ENCODE measurements at regions not wholly inside any gene's neighbourhood (a gene's known extent, or its start where the extent isn't known, plus 50 kb on each side); places are given as distances from the start of the nearest gene placed in this dataset.

- no peak overlapping the region for H3K4me3 ChIP-seq (ENCODE audit: low read depth, low read length)
- TF ChIP-seq MYC (IDR thresholded peaks at IDR 0.05; ENCODE audit: low read depth, low read length) (no peak), CTCF (IDR thresholded peaks at IDR 0.05; ENCODE audit: low read depth, low read length) (no peak), POLR2A (IDR thresholded peaks at IDR 0.05; ENCODE audit: extremely low read depth, insufficient read length) (no peak)
- TF ChIP-seq, protein P1, sequence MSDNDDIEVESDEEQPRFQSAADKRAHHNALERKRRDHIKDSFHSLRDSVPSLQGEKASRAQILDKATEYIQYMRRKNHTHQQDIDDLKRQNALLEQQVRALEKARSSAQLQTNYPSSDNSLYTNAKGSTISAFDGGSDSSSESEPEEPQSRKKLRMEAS (IDR thresholded peaks at IDR 0.05; ENCODE audit: low read depth, low read length), result no peak
- DNase-seq (ENCODE audit: low read depth), result no peak
Measured at GRCh38 chr14:85793533-85793932, 263.6 kb downstream of the FLRT2 start.

GRCh38 chr14:85789506-85789905, 259.6 kb downstream of the FLRT2 start:
- TF ChIP-seq, protein P1 (IDR thresholded peaks at IDR 0.05; ENCODE audit: low read depth, low read length), result no peak
- TF ChIP-seq POLR2A (IDR thresholded peaks at IDR 0.05; ENCODE audit: extremely low read depth, insufficient read length), result no peak
- no peak for TF ChIP-seq MYC (IDR thresholded peaks at IDR 0.05; ENCODE audit: low read depth, low read length)
- TF ChIP-seq CTCF (IDR thresholded peaks at IDR 0.05; ENCODE audit: low read depth, low read length), result no peak
- H3K4me3 ChIP-seq (ENCODE audit: low read depth, low read length), result no peak overlapping the region
- DNase-seq (ENCODE audit: low read depth), result no peak

GRCh38 chr14:85788470-85789233, 258.7 kb downstream of the FLRT2 start:
- H3K4me3 ChIP-seq (ENCODE audit: low read depth, low read length), result no peak overlapping the region
- no peak for DNase-seq (ENCODE audit: low read depth)
- TF ChIP-seq, protein P1 (IDR thresholded peaks at IDR 0.05; ENCODE audit: low read depth, low read length), result no peak
- no peak for TF ChIP-seq MYC (IDR thresholded peaks at IDR 0.05; ENCODE audit: low read depth, low read length)
- TF ChIP-seq POLR2A (IDR thresholded peaks at IDR 0.05; ENCODE audit: extremely low read depth, insufficient read length), result no peak

GRCh38 chr14:85766295-85766694, 236.4 kb downstream of the FLRT2 start:
- no peak for DNase-seq (ENCODE audit: low read depth)
- TF ChIP-seq POLR2A (IDR thresholded peaks at IDR 0.05; ENCODE audit: extremely low read depth, insufficient read length) (no peak), MYC (IDR thresholded peaks at IDR 0.05; ENCODE audit: low read depth, low read length) (no peak), CTCF (IDR thresholded peaks at IDR 0.05; ENCODE audit: low read depth, low read length) (no peak)
- TF ChIP-seq, protein P1 (IDR thresholded peaks at IDR 0.05; ENCODE audit: low read depth, low read length), result no peak
- H3K4me3 ChIP-seq (ENCODE audit: low read depth, low read length), result no peak overlapping the region

- TF ChIP-seq POLR2A (IDR thresholded peaks at IDR 0.05; ENCODE audit: extremely low read depth, insufficient read length) (no peak), MYC (IDR thresholded peaks at IDR 0.05; ENCODE audit: low read depth, low read length) (no peak), CTCF (IDR thresholded peaks at IDR 0.05; ENCODE audit: low read depth, low read length) (no peak)
- TF ChIP-seq, protein P1 (IDR thresholded peaks at IDR 0.05; ENCODE audit: low read depth, low read length), result no peak
- no peak for DNase-seq (ENCODE audit: low read depth)
- H3K4me3 ChIP-seq (ENCODE audit: low read depth, low read length), result no peak overlapping the region
Measured at GRCh38 chr14:85764822-85765221, 234.9 kb downstream of the FLRT2 start.

DNA sequence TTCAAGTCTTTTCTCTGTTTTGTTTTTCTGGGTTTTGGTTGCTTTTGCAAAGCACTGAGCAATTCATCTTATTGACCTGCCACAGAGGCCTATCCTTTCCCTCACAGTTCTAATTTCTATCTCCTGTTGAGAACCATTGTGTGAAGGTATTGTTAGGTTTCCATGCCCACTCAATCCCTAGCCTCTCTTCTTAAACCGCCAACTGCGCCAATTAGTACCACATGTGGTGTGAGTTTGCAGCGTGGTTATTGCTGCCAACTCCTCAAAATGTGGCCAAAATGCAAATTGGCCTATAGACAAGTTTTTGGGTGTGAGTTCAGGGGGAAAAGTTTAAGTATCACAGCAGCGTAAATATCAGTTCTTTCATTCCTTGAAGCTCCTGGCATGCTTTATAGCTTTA, 232.6 kb downstream of the FLRT2 start:
- no peak overlapping the region for H3K4me3 ChIP-seq (ENCODE audit: low read depth, low read length)
- DNase-seq (ENCODE audit: low read depth), result no peak
- no peak for TF ChIP-seq MYC (IDR thresholded peaks at IDR 0.05; ENCODE audit: low read depth, low read length)
- TF ChIP-seq, protein P1 (IDR thresholded peaks at IDR 0.05; ENCODE audit: low read depth, low read length), result no peak
- no peak for TF ChIP-seq CTCF (IDR thresholded peaks at IDR 0.05; ENCODE audit: low read depth, low read length)
- TF ChIP-seq POLR2A (IDR thresholded peaks at IDR 0.05; ENCODE audit: extremely low read depth, insufficient read length), result no peak

All from NB4 (cell line).